SHP77 (cell line): ENCODE measurements at regions not wholly inside any gene's neighbourhood (a gene's known extent, or its start where the extent isn't known, plus 50 kb on each side); places are given as distances from the start of the nearest gene placed in this dataset.

Source experiments
- DNase-seq, 2 experiments: peaks; one replicate each; lab custom pipeline; 2025; lab: John Stamatoyannopoulos, UW

GRCh38 chr5:155919126-155919525, 407.8 kb upstream of the SGCD start:
- DNase-seq, result no peak

- no peak for DNase-seq
These were observed 407.2 kb upstream of the SGCD start for GRCh38 chr5:155919725-155920124.

- no peak for DNase-seq
These were observed 405.3 kb upstream of the SGCD start for GRCh38 chr5:155921621-155922020.

GRCh38 chr5:155923784-155924183, 403.2 kb upstream of the SGCD start:
- DNase-seq, result no peak

- no peak for DNase-seq
These were observed 400.9 kb upstream of the SGCD start for GRCh38 chr5:155926031-155926430.

- no peak for DNase-seq
These were observed 400.2 kb upstream of the SGCD start for GRCh38 chr5:155926766-155927165.

GRCh38 chr5:155929112-155929511, 397.9 kb upstream of the SGCD start:
- no peak for DNase-seq

GRCh38 chr5:155934964-155935363, 392.0 kb upstream of the SGCD start:
- DNase-seq, result no peak

- no peak for DNase-seq
These were observed 391.2 kb upstream of the SGCD start for GRCh38 chr5:155935723-155936122.

GRCh38 chr5:155936520-155937406, 390.2 kb upstream of the SGCD start:
- DNase-seq, result no peak

- DNase-seq, result no peak
These were observed 388.9 kb upstream of the SGCD start for GRCh38 chr5:155938051-155938450.

- no peak for DNase-seq
These were observed 385.6 kb upstream of the SGCD start for GRCh38 chr5:155941340-155941739.

GRCh38 chr5:155943516-155944407, 383.2 kb upstream of the SGCD start:
- DNase-seq, result peak; percentile 20 to 47

GRCh38 chr5:155947394-155948062, 379.4 kb upstream of the SGCD start:
- no peak for DNase-seq

GRCh38 chr5:155948576-155948975, 378.4 kb upstream of the SGCD start:
- no peak for DNase-seq

- DNase-seq, result no peak
These were observed 374.4 kb upstream of the SGCD start for GRCh38 chr5:155952486-155953089.

GRCh38 chr5:155953335-155953734, 373.6 kb upstream of the SGCD start:
- no peak for DNase-seq

- DNase-seq, result no peak
These were observed 372.1 kb upstream of the SGCD start for GRCh38 chr5:155954701-155955445.

GRCh38 chr5:155957884-155958283, 369.1 kb upstream of the SGCD start:
- no peak for DNase-seq

GRCh38 chr5:155959082-155959481, 367.9 kb upstream of the SGCD start:
- DNase-seq, result no peak

GRCh38 chr5:155960177-155960576, 366.8 kb upstream of the SGCD start:
- DNase-seq, result no peak
